NCI-H2171 treated with DMSO at 0.1 percent for 48 hours (cell line): ENCODE measurements at regions not wholly inside any gene's neighbourhood (a gene's known extent, or its start where the extent isn't known, plus 50 kb on each side); places are given as distances from the start of the nearest gene placed in this dataset.

Experiments used
- DNase-seq: peaks from one replicate; lab custom pipeline; 2025; lab: John Stamatoyannopoulos, UW

- DNase-seq: no peak
Observed at GRCh38 chr7:131898418-131898817, 342.0 kb upstream of the PODXL start.

GRCh38 chr7:131897790-131898165 is 341.4 kb upstream of the PODXL start:
- DNase-seq: no peak

- no peak for DNase-seq
Observed at GRCh38 chr7:131897016-131897789, 340.8 kb upstream of the PODXL start.

- DNase-seq: no peak
Observed at GRCh38 chr7:131896165-131896863, 339.9 kb upstream of the PODXL start.

GRCh38 chr7:131895541-131896164 is 339.2 kb upstream of the PODXL start:
- DNase-seq: no peak

GRCh38 chr7:131893631-131894340 is 337.4 kb upstream of the PODXL start:
- DNase-seq: no peak

- DNase-seq: no peak
Observed at GRCh38 chr7:131890176-131890575, 333.7 kb upstream of the PODXL start.

GRCh38 chr7:131889572-131890150 is 333.2 kb upstream of the PODXL start:
- DNase-seq: no peak

GRCh38 chr7:131883769-131884168 is 327.3 kb upstream of the PODXL start:
- no peak for DNase-seq

GRCh38 chr7:131883196-131883595 is 326.8 kb upstream of the PODXL start:
- no peak for DNase-seq

GRCh38 chr7:131882321-131882720 is 325.9 kb upstream of the PODXL start:
- DNase-seq: no peak

GRCh38 chr7:131880078-131880477 is 323.6 kb upstream of the PODXL start:
- DNase-seq: no peak

GRCh38 chr7:131879424-131879823 is 323.0 kb upstream of the PODXL start:
- peak; percentile 91 for DNase-seq

- peak; percentile 39 for DNase-seq
Observed at GRCh38 chr7:131878777-131879176, 322.3 kb upstream of the PODXL start.

GRCh38 chr7:131873581-131873980 is 317.2 kb upstream of the PODXL start:
- DNase-seq: no peak

GRCh38 chr7:131869986-131870385 is 313.6 kb upstream of the PODXL start:
- no peak for DNase-seq

- DNase-seq: no peak
Observed at GRCh38 chr7:131869169-131869844, 312.9 kb upstream of the PODXL start.

- no peak for DNase-seq
Observed at GRCh38 chr7:131867461-131867860, 311.0 kb upstream of the PODXL start.

- DNase-seq: no peak
Observed at GRCh38 chr7:131865911-131866310, 309.5 kb upstream of the PODXL start.

GRCh38 chr7:131861620-131862346 is 305.4 kb upstream of the PODXL start:
- DNase-seq: no peak
